HCT116 (cell line): ENCODE measurements at regions not wholly inside any gene's neighbourhood (a gene's known extent, or its start where the extent isn't known, plus 50 kb on each side); places are given as distances from the start of the nearest gene placed in this dataset.

Source experiments
- CEBPB ChIP-seq: IDR thresholded peaks from 2 replicates; pipeline ENCODE4 v1.6.1; 2012; ENCODE audit warnings: low read depth
- CTCF ChIP-seq, 3 experiments: fragments of 200-600 bp in 1 of 3; sonication (generic) in 1 of 3; IDR thresholded peaks in 2 of 3; conservative IDR thresholded peaks in 1 of 3; 2 replicates each; pipeline ENCODE4 v1.5.1; 2012 to 2017; ENCODE audit warnings: low read depth in 2 of 3, low read length in 2 of 3, antibody characterized with exemption in 1 of 3, borderline replicate concordance in 1 of 3, control low read depth in 1 of 3, mild to moderate bottlenecking in 1 of 3, mixed read lengths in 1 of 3, mixed run types in 1 of 3, moderate library complexity in 1 of 3; ENCODE audit not compliant: insufficient read depth in 1 of 3
- ELF1 ChIP-seq: IDR thresholded peaks from 2 replicates; pipeline ENCODE4 v1.6.1; 2012; ENCODE audit warnings: low read depth, borderline replicate concordance
- MAX ChIP-seq: IDR thresholded peaks from 2 replicates; pipeline ENCODE4 v1.6.1; 2012
- POLR2A ChIP-seq: IDR thresholded peaks from 2 replicates; pipeline ENCODE4 v1.7.0; 2011; ENCODE audit warnings: borderline replicate concordance; ENCODE audit not compliant: insufficient read depth, insufficient read length; ENCODE audit errors: extremely low read depth

- no peak for TF ChIP-seq CTCF (IDR thresholded peaks at IDR 0.05 in 2 of 3, conservative IDR thresholded peaks at IDR 0.05 in 1 of 3; ENCODE audit: borderline replicate concordance in 1 of 3, insufficient read depth in 1 of 3, low read depth in 2 of 3, low read length in 2 of 3)
- TF ChIP-seq ELF1: no peak
- no peak for TF ChIP-seq POLR2A
- TF ChIP-seq CEBPB: no peak
- no peak for TF ChIP-seq MAX
Measured at GRCh38 chr2:182585430-182585829, 130.6 kb upstream of the DNAJC10 start.
